GM12878 (cell line): ENCODE measurements at regions not wholly inside any gene's neighbourhood (a gene's known extent, or its start where the extent isn't known, plus 50 kb on each side); places are given as distances from the start of the nearest gene placed in this dataset.

Source experiments
- ATAC-seq: fragments of 200-7000 bp; cut with Tn5 transposase; 3 replicates; pipeline ENCODE4 v1.9.1; 2020; ENCODE audit warnings: mild to moderate bottlenecking, moderate library complexity
- BruUV-seq: library from RNA; stranded (reverse); fragments of 400-500 nt; replicated peaks from 2 replicates; lab custom pipeline; 2021; lab: Mats Ljungman, UMichigan
- CTCF ChIA-PET: fragments of 300-600 bp; sonication (Branson Sonifier 250); formaldehyde crosslinking; extraction: SDS; loops from one replicate; lab custom pipeline; 2021; ENCODE audit warnings: inconsistent platforms; lab: Yijun Ruan, JAX
- POLR2A ChIA-PET: fragments of 350-600 bp; formaldehyde crosslinking; extraction: SDS; loops from one replicate; lab custom pipeline; 2021; ENCODE audit warnings: inconsistent platforms; lab: Charles Lee
- RAD21 ChIA-PET: fragments of 300-600 bp; sonication (Branson Sonifier 250); formaldehyde crosslinking; loops from one replicate; lab custom pipeline; 2023; ENCODE audit warnings: antibody characterized with exemption; ENCODE audit not compliant: unreplicated experiment; lab: Charles Lee
- SMC1A ChIA-PET: fragments of 300-600 bp; sonication (Branson Sonifier 250); formaldehyde crosslinking; loops from one replicate; lab custom pipeline; 2023; ENCODE audit not compliant: unreplicated experiment, uncharacterized antibody; lab: Charles Lee
- DNase-seq: peaks from one replicate; pipeline ENCODE4 v3.0.0-alpha.2; 2011; ENCODE audit warnings: low read depth, low spot score
- FAIRE-seq: peaks from 3 replicates; lab custom pipeline; 2011; peaks lifted over from hg19 to GRCh38; lab: Jason Lieb, UNC
- H2AFZ ChIP-seq: 2 replicates; pipeline ENCODE4 v1.6.0; 2011; ENCODE audit warnings: low read depth, low read length, control low read depth; ENCODE audit not compliant: control insufficient read depth
- H3K27ac ChIP-seq: 2 replicates; pipeline ENCODE4 v1.5.1; 2011; ENCODE audit warnings: control low read depth; ENCODE audit not compliant: control insufficient read depth, insufficient read depth
- H3K27me3 ChIP-seq, 2 experiments: replicated peaks in 1 of 2; 2 replicates each; pipeline versions ENCODE4 v1.6.0 to v1.6.1; 2011; ENCODE audit warnings: low read length in 1 of 2; ENCODE audit not compliant: control insufficient read depth in 2 of 2, insufficient read depth in 2 of 2
- H3K36me3 ChIP-seq, 2 experiments: 2 replicates each; pipeline ENCODE4 v1.5.1; 2011; ENCODE audit warnings: low read length in 1 of 2; ENCODE audit not compliant: control insufficient read depth in 2 of 2, insufficient read depth in 2 of 2
- H3K4me1 ChIP-seq: 2 replicates; pipeline ENCODE4 v1.6.1; 2011; ENCODE audit warnings: mild to moderate bottlenecking, low read length, moderate library complexity, mixed read lengths; ENCODE audit not compliant: control insufficient read depth, insufficient read depth
- H3K4me2 ChIP-seq: 2 replicates; pipeline ENCODE4 v1.6.0; 2011; ENCODE audit warnings: control low read depth; ENCODE audit not compliant: control insufficient read depth, insufficient read depth
- H3K4me3 ChIP-seq: fragments of 200-600 bp; sonication (generic); 2 replicates; pipeline ENCODE4 v1.5.1; 2016
- H3K79me2 ChIP-seq: 2 replicates; pipeline ENCODE4 v1.6.0; 2011; ENCODE audit warnings: low read length; ENCODE audit not compliant: control insufficient read depth, insufficient read depth
- H3K9ac ChIP-seq: 2 replicates; pipeline ENCODE4 v1.8.0; 2011; ENCODE audit warnings: low read length, control low read depth, mixed read lengths; ENCODE audit not compliant: control insufficient read depth, insufficient read depth
- H3K9me3 ChIP-seq: replicated peaks from 3 replicates; pipeline ENCODE4 v1.5.1; 2011; ENCODE audit warnings: mild to moderate bottlenecking, low read length; ENCODE audit not compliant: control insufficient read depth, insufficient read depth
- H4K20me1 ChIP-seq: 2 replicates; pipeline ENCODE4 v1.6.0; 2011; ENCODE audit not compliant: control insufficient read depth, insufficient read depth
- CEBPB ChIP-seq, 2 experiments: fragments of 150-350 bp in 1 of 2; IDR thresholded peaks; 2 replicates each; pipeline ENCODE4 v1.6.1; 2012 to 2014; ENCODE audit warnings: low read depth in 2 of 2, low read length in 2 of 2, borderline replicate concordance in 1 of 2, inconsistent platforms in 1 of 2
- CHD2 ChIP-seq: IDR thresholded peaks from 2 replicates; pipeline ENCODE4 v1.6.1; 2011; ENCODE audit warnings: low read depth, low read length, improper control_type of control experiment, borderline replicate concordance
- CHD4 ChIP-seq: fragments of 200-600 bp; sonication (generic); IDR thresholded peaks from 2 replicates; pipeline ENCODE4 v1.6.1; 2016; ENCODE audit warnings: mild to moderate bottlenecking
- DPF2 ChIP-seq: fragments of 450-650 bp; IDR thresholded peaks from 2 replicates; pipeline ENCODE4 v1.6.1; 2017; ENCODE audit warnings: mild to moderate bottlenecking
- EGR1 ChIP-seq, 2 experiments: IDR thresholded peaks; 1 replicate in 1 of 2; 2 replicates in 1 of 2; pipeline ENCODE4 v1.6.1; 2011 to 2012; ENCODE audit warnings: low read depth in 2 of 2, low read length in 2 of 2, borderline replicate concordance in 1 of 2, mild to moderate bottlenecking in 1 of 2, moderate library complexity in 1 of 2
- IKZF1 ChIP-seq: fragments of 450-650 bp; conservative IDR thresholded peaks from 2 replicates; pipeline ENCODE4 v1.6.1; 2017; ENCODE audit warnings: antibody characterized with exemption, mild to moderate bottlenecking
- MEF2B ChIP-seq: fragments of 450-650 bp; IDR thresholded peaks from 2 replicates; pipeline ENCODE4 v1.6.1; 2018; ENCODE audit warnings: mild to moderate bottlenecking, moderate library complexity; ENCODE audit not compliant: partially characterized antibody, poor library complexity, severe bottlenecking
- NFYB ChIP-seq: IDR thresholded peaks from 2 replicates; pipeline ENCODE4 v1.6.1; 2011; ENCODE audit warnings: low read depth, mild to moderate bottlenecking, low read length, improper control_type of control experiment, moderate library complexity; ENCODE audit not compliant: insufficient read depth
- NRF1 ChIP-seq: conservative IDR thresholded peaks from 2 replicates; pipeline ENCODE4 v1.6.1; 2011; ENCODE audit warnings: mild to moderate bottlenecking, low read depth, low read length, improper control_type of control experiment
- TCF7 ChIP-seq: IDR thresholded peaks from 2 replicates; pipeline ENCODE4 v1.6.1; 2014; ENCODE audit warnings: antibody characterized with exemption, borderline replicate concordance
- USF2 ChIP-seq: IDR thresholded peaks from 2 replicates; pipeline ENCODE4 v1.6.1; 2011; ENCODE audit warnings: low read depth, low read length, improper control_type of control experiment, borderline replicate concordance
- ZNF622 ChIP-seq: fragments of 450-650 bp; IDR thresholded peaks from 2 replicates; pipeline ENCODE4 v1.6.1; 2017; ENCODE audit warnings: mild to moderate bottlenecking, inconsistent platforms
- WGBS: methylation state at CpG from one replicate; pipeline ENCODE4 v1.1.6; 2016; ENCODE audit warnings: low lambda C conversion rate; ENCODE audit not compliant: insufficient replicate concordance, insufficient coverage; ENCODE audit errors: missing lambda C conversion rate; 5-methylcytosine and 5-hydroxymethylcytosine counted together
- in situ Hi-C: fragments of 300-500 bp; cut with MboI; formaldehyde crosslinking; loops from 9 replicates; pipeline ENCODE4 v1.14.3; 2018; ENCODE audit warnings: mixed read lengths
- intact Hi-C: fragments of 100-400 bp; cut with micrococcal nuclease; formaldehyde crosslinking; loops from one replicate; pipeline ENCODE4 v1.14.2; 2022; ENCODE audit not compliant: unreplicated experiment
- TF ChIP-seq, protein P1 (sequence below): IDR thresholded peaks from 2 replicates; pipeline ENCODE4 v1.6.1; 2012; ENCODE audit warnings: low read depth, low read length, improper control_type of control experiment
- TF ChIP-seq, protein P2 (sequence below): IDR thresholded peaks from 2 replicates; pipeline ENCODE4 v1.6.1; 2011; ENCODE audit warnings: low read depth, mild to moderate bottlenecking, low read length, moderate library complexity, borderline replicate concordance; ENCODE audit errors: extremely low read depth

DNA sequence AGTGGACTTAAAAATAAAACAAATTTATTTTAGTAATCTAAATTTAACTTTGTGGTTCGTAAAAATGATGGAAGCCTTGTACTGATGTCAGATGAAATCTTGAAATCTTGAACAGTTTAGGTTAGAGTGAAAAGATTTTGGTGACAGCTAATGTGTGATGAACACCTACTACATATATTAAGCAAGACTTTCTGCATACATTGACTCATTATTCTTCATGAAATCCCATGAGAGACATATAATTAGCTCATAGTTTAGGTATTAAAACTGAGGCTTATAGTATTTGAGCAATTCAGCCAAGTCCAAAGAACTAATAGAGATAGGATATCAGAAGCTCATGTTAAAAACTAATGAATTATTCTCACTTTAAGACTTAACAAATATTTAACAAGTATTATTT is 66.9 kb upstream of the PCDH7 start:
- Histone ChIP-seq H3K4me2 (no peak overlapping the region), H4K20me1 (no peaks in the 10 kb centered on the region), H3K27me3 (no peaks in the 10 kb centered on the region), H3K36me3 (no peaks in the 10 kb centered on the region), H2AFZ (no peak overlapping the region), H3K4me1 (no peaks in the 10 kb centered on the region), H3K79me2 (no peaks in the 10 kb centered on the region), H3K4me3 (no peak overlapping the region), H3K27ac (no peak overlapping the region), H3K9me3 (no peaks in the 10 kb centered on the region), H3K9ac (no peak overlapping the region)
- FAIRE-seq (no peak), ATAC-seq (peak; percentile 33; the same call in 1 of the 3 replicates), DNase-seq (no peak)
- no peak for TF ChIP-seq EGR1 (IDR thresholded peaks at IDR 0.05; ENCODE audit: borderline replicate concordance in 1 of 2, low read depth in 2 of 2, low read length in 2 of 2)
- no peak for TF ChIP-seq USF2
- no peak for TF ChIP-seq CHD2
- no peak for TF ChIP-seq ZNF622
- TF ChIP-seq, protein P1, sequence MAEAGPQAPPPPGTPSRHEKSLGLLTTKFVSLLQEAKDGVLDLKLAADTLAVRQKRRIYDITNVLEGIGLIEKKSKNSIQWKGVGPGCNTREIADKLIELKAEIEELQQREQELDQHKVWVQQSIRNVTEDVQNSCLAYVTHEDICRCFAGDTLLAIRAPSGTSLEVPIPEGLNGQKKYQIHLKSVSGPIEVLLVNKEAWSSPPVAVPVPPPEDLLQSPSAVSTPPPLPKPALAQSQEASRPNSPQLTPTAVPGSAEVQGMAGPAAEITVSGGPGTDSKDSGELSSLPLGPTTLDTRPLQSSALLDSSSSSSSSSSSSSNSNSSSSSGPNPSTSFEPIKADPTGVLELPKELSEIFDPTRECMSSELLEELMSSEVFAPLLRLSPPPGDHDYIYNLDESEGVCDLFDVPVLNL = no peak
- no peak for TF ChIP-seq DPF2
- TF ChIP-seq, protein P2, sequence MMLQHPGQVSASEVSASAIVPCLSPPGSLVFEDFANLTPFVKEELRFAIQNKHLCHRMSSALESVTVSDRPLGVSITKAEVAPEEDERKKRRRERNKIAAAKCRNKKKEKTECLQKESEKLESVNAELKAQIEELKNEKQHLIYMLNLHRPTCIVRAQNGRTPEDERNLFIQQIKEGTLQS = no peak
- no peak for TF ChIP-seq IKZF1
- TF ChIP-seq MEF2B = no peak
- TF ChIP-seq CHD4 = no peak
- no peak for TF ChIP-seq TCF7
- no peak for TF ChIP-seq NRF1
- TF ChIP-seq CEBPB (IDR thresholded peaks at IDR 0.05; ENCODE audit: borderline replicate concordance in 1 of 2, low read depth in 2 of 2, low read length in 2 of 2) = no peak
- no peak for TF ChIP-seq NFYB
- POLR2A ChIA-PET = no interaction called here
- WGBS = 0% methylated on average over 1 of the region's 1 CpG
- BruUV-seq = no TSS peak
- CTCF ChIA-PET = no interaction called here
- RAD21 ChIA-PET = interaction anchor here (0.8 kb wide), 1 partner anchor 11 kb away, joined by 3 read pairs; no protein-coding TSS in a partner anchor
- intact Hi-C loops (no loop called here), in situ Hi-C loops (no loop called here)
- SMC1A ChIA-PET = interaction anchor here (0.9 kb wide), 1 partner anchor 13 kb away, joined by 3 read pairs; no protein-coding TSS in a partner anchor
